Activated CD4-positive, alpha-beta T cell treated with anti-CD3 and anti-CD28 coated beads for 36 hours (primary cell): ENCODE measurements at regions not wholly inside any gene's neighbourhood (a gene's known extent, or its start where the extent isn't known, plus 50 kb on each side); places are given as distances from the start of the nearest gene placed in this dataset.
"Not testable (repeated sequence)": the region's sequence is repeated elsewhere in the genome, so short reads cannot be mapped to it uniquely, and the experiment has no call there.

ENCODE experiments used
- ATAC-seq: fragments of 200-7000 bp; cut with Tn5 transposase; one replicate; pipeline ENCODE4 v1.10.0; 2021; ENCODE audit warnings: mild to moderate bottlenecking, moderate library complexity
- CTCF ChIA-PET: fragments of 350-600 bp; sonication (Branson Sonifier 250); formaldehyde crosslinking; loops from one replicate; lab custom pipeline; 2021; ENCODE audit warnings: antibody characterized with exemption; lab: Charles Lee
- POLR2A ChIA-PET: fragments of 350-600 bp; sonication (Branson Sonifier 250); formaldehyde crosslinking; loops from one replicate; lab custom pipeline; 2021; ENCODE audit warnings: antibody characterized with exemption, inconsistent platforms; lab: Charles Lee
- DNase-seq: peaks from one replicate; pipeline ENCODE4 v3.0.0-alpha.2; 2020
- H3K27ac Mint-ChIP-seq: one replicate; pipeline ENCODE4 v1.8.0; 2021; ENCODE audit warnings: mixed read lengths
- H3K27me3 Mint-ChIP-seq: one replicate; pipeline ENCODE4 v1.8.0; 2021; ENCODE audit warnings: mixed read lengths
- H3K36me3 Mint-ChIP-seq: one replicate; pipeline ENCODE4 v1.8.0; 2021; ENCODE audit warnings: low read depth, mixed read lengths
- H3K4me1 Mint-ChIP-seq: one replicate; pipeline ENCODE4 v1.8.0; 2021; ENCODE audit warnings: mixed read lengths
- H3K4me3 Mint-ChIP-seq: one replicate; pipeline ENCODE4 v1.8.0; 2021; ENCODE audit warnings: mild to moderate bottlenecking, moderate library complexity, mixed read lengths
- H3K9me3 Mint-ChIP-seq: one replicate; pipeline ENCODE4 v1.8.0; 2021; ENCODE audit warnings: low read depth, mixed read lengths
- intact Hi-C, 2 experiments: fragments of 100-400 bp; cut with DNase I in 1 of 2; cut with micrococcal nuclease in 1 of 2; formaldehyde crosslinking; loops; one replicate each; pipeline versions ENCODE4 v1.14.2 to v1.15.1; 2022 to 2024; cut with DNase I, micrococcal nuclease

- H3K9me3 Mint-ChIP-seq, ATAC-seq: not testable (repeated sequence)
- peaks cover 15% of the 10 kb centered on the region for H3K27me3 Mint-ChIP-seq
Observed at GRCh38 chr11:123344188-123344587, 85.9 kb upstream of the GRAMD1B start.

GRCh38 chr11:123338997-123339752 is 90.9 kb upstream of the GRAMD1B start:
- Mint-ChIP-seq H3K4me3 (no peak overlapping the region), H3K27ac (no peak overlapping the region), H3K36me3 (no peaks in the 10 kb centered on the region), H3K4me1 (peaks cover 8% of the 10 kb centered on the region), H3K27me3 (peaks cover 17% of the 10 kb centered on the region), H3K9me3 (peaks cover 3% of the 10 kb centered on the region)
- POLR2A ChIA-PET, result interaction anchor here (0.6 kb wide), 4 partner anchors 13 to 356 kb away, joined by 3 to 7 read pairs (median 4); no protein-coding TSS in a partner anchor
- CTCF ChIA-PET, result interaction anchor here (0.6 to 2.7 kb wide), 5 partner anchors 13 to 241 kb away, joined by 3 to 8 read pairs (median 3); no protein-coding TSS in a partner anchor
- DNase-seq (no peak), ATAC-seq (no peak)
- intact Hi-C loops, result loop anchor here (1.0 to 5.0 kb wide), 5 partner anchors 18 to 44 kb away; no protein-coding TSS in a partner anchor

More at GRCh38 chr11:123344188-123344587, 85.9 kb upstream of the GRAMD1B start:
- H3K4me1 Mint-ChIP-seq, intact Hi-C loops, POLR2A ChIA-PET, DNase-seq, H3K27ac Mint-ChIP-seq, H3K4me3 Mint-ChIP-seq, H3K36me3 Mint-ChIP-seq: not testable (repeated sequence)
- CTCF ChIA-PET, result interaction anchor here (0.7 to 1.0 kb wide), 2 partner anchors 83 to 233 kb away, joined by 3 read pairs; no protein-coding TSS in a partner anchor

- ChIA-PET POLR2A (interaction anchor here (0.6 kb wide), 4 partner anchors 14 to 356 kb away, joined by 3 to 7 read pairs (median 4); no protein-coding TSS in a partner anchor), CTCF (interaction anchor here (1.0 to 2.7 kb wide), 3 partner anchors 12 to 69 kb away, joined by 3 to 8 read pairs (median 4); no protein-coding TSS in a partner anchor)
- H3K27me3 Mint-ChIP-seq, result peaks cover 17% of the 10 kb centered on the region
- ATAC-seq, result peak; percentile 66
- peaks cover 3% of the 10 kb centered on the region for H3K9me3 Mint-ChIP-seq
- no peak overlapping the region for H3K4me3 Mint-ChIP-seq
- H3K27ac Mint-ChIP-seq, result no peak overlapping the region
- peak; percentile 27 for DNase-seq
- peaks cover 8% of the 10 kb centered on the region for H3K4me1 Mint-ChIP-seq
- intact Hi-C loops, result loop anchor here (1.0 to 5.0 kb wide), 5 partner anchors 18 to 44 kb away; no protein-coding TSS in a partner anchor
- no peaks in the 10 kb centered on the region for H3K36me3 Mint-ChIP-seq
Observed at GRCh38 chr11:123338266-123338800, 91.7 kb upstream of the GRAMD1B start.

- no peak overlapping the region for H3K4me3 Mint-ChIP-seq
- POLR2A ChIA-PET, result no interaction called here
- H3K27ac Mint-ChIP-seq, result no peak overlapping the region
- ATAC-seq (no peak), DNase-seq (no peak)
- H3K9me3 Mint-ChIP-seq, result peaks cover 3% of the 10 kb centered on the region
- intact Hi-C loops, result loop anchor here in 1 of 2 experiments (5.0 kb wide), 1 partner anchor 47 kb away; no protein-coding TSS in a partner anchor
- H3K36me3 Mint-ChIP-seq, result no peaks in the 10 kb centered on the region
- CTCF ChIA-PET, result interaction anchor here (0.6 to 0.8 kb wide), 2 partner anchors 34 to 165 kb away, joined by 3 to 4 read pairs; no protein-coding TSS in a partner anchor
- peaks cover 8% of the 10 kb centered on the region for H3K4me1 Mint-ChIP-seq
- peaks cover 11% of the 10 kb centered on the region for H3K27me3 Mint-ChIP-seq
Observed at GRCh38 chr11:123334925-123335324, 95.1 kb upstream of the GRAMD1B start.

- intact Hi-C loops, ATAC-seq, H3K4me3 Mint-ChIP-seq, H3K36me3 Mint-ChIP-seq, POLR2A ChIA-PET, DNase-seq, H3K27ac Mint-ChIP-seq, H3K4me1 Mint-ChIP-seq, H3K9me3 Mint-ChIP-seq: not testable (repeated sequence)
- H3K27me3 Mint-ChIP-seq, result peaks cover 11% of the 10 kb centered on the region
- CTCF ChIA-PET, result interaction anchor here (1.7 kb wide), 1 partner anchor 75 kb away, joined by 5 read pairs; no protein-coding TSS in a partner anchor
Observed at GRCh38 chr11:123332577-123332976, 97.5 kb upstream of the GRAMD1B start.

GRCh38 chr11:123330948-123331347 is 99.1 kb upstream of the GRAMD1B start:
- no peak for ATAC-seq
- Mint-ChIP-seq H3K9me3 (peaks cover 3% of the 10 kb centered on the region), H3K36me3 (no peaks in the 10 kb centered on the region), H3K27me3 (peaks cover 8% of the 10 kb centered on the region), H3K27ac (no peak overlapping the region), H3K4me3 (no peak overlapping the region), H3K4me1 (no peaks in the 10 kb centered on the region)
- DNase-seq, result no peak
- POLR2A ChIA-PET, result no interaction called here
- intact Hi-C loops, result no loop called here
- CTCF ChIA-PET, result interaction anchor here (1.7 kb wide), 1 partner anchor 76 kb away, joined by 5 read pairs; no protein-coding TSS in a partner anchor

- Mint-ChIP-seq H3K27me3 (peaks cover 6% of the 10 kb centered on the region), H3K4me1 (no peaks in the 10 kb centered on the region), H3K9me3 (peaks cover under 1% of the 10 kb centered on the region), H3K27ac (no peak overlapping the region), H3K4me3 (no peak overlapping the region), H3K36me3 (no peaks in the 10 kb centered on the region)
- DNase-seq (no peak), ATAC-seq (no peak)
- intact Hi-C loops, result no loop called here
- POLR2A ChIA-PET, result no interaction called here
- CTCF ChIA-PET, result no interaction called here
Observed at GRCh38 chr11:123330471-123330870, 99.6 kb upstream of the GRAMD1B start.

GRCh38 chr11:123330071-123330470 is 100.0 kb upstream of the GRAMD1B start:
- Mint-ChIP-seq H3K4me1 (no peaks in the 10 kb centered on the region), H3K9me3 (no peaks in the 10 kb centered on the region), H3K27me3 (peaks cover 6% of the 10 kb centered on the region), H3K36me3 (no peaks in the 10 kb centered on the region), H3K27ac (no peak overlapping the region), H3K4me3 (no peak overlapping the region)
- ATAC-seq, result no peak
- ChIA-PET CTCF (no interaction called here), POLR2A (no interaction called here)
- intact Hi-C loops, result no loop called here
- DNase-seq, result no peak

- ATAC-seq (no peak), DNase-seq (no peak)
- Mint-ChIP-seq H3K27ac (no peak overlapping the region), H3K36me3 (no peaks in the 10 kb centered on the region), H3K27me3 (peaks cover 4% of the 10 kb centered on the region), H3K4me1 (no peaks in the 10 kb centered on the region), H3K9me3 (no peaks in the 10 kb centered on the region), H3K4me3 (no peak overlapping the region)
- CTCF ChIA-PET, result interaction anchor here (0.8 to 1.6 kb wide), 7 partner anchors 8 to 150 kb away, joined by 3 to 4 read pairs (median 3); no protein-coding TSS in a partner anchor
- intact Hi-C loops, result no loop called here
- POLR2A ChIA-PET, result no interaction called here
Observed at GRCh38 chr11:123328281-123328867, 101.7 kb upstream of the GRAMD1B start.

GRCh38 chr11:123325533-123325932 is 104.5 kb upstream of the GRAMD1B start:
- POLR2A ChIA-PET, result no interaction called here

GRCh38 chr11:123323568-123323967 is 106.5 kb upstream of the GRAMD1B start:
- ChIA-PET POLR2A (no interaction called here), CTCF (no interaction called here)
- ATAC-seq (no peak), DNase-seq (no peak)
- intact Hi-C loops, result no loop called here
- Mint-ChIP-seq H3K27me3 (peaks cover 14% of the 10 kb centered on the region), H3K27ac (no peak overlapping the region), H3K4me1 (no peaks in the 10 kb centered on the region), H3K4me3 (no peak overlapping the region), H3K36me3 (no peaks in the 10 kb centered on the region), H3K9me3 (no peaks in the 10 kb centered on the region)

More at GRCh38 chr11:123325533-123325932, 104.5 kb upstream of the GRAMD1B start:
- no peaks in the 10 kb centered on the region for H3K9me3 Mint-ChIP-seq
- H3K4me3 Mint-ChIP-seq, result no peak overlapping the region
- H3K27me3 Mint-ChIP-seq, result peaks cover 10% of the 10 kb centered on the region
- CTCF ChIA-PET, result no interaction called here
- ATAC-seq, result no peak
- intact Hi-C loops, result no loop called here
- no peaks in the 10 kb centered on the region for H3K36me3 Mint-ChIP-seq
- no peak for DNase-seq
- H3K4me1 Mint-ChIP-seq, result no peaks in the 10 kb centered on the region
- no peak overlapping the region for H3K27ac Mint-ChIP-seq
